Brain pericyte (primary cell): ENCODE measurements at regions not wholly inside any gene's neighbourhood (a gene's known extent, or its start where the extent isn't known, plus 50 kb on each side); places are given as distances from the start of the nearest gene placed in this dataset.

Experiments
- DNase-seq: peaks from one replicate; pipeline ENCODE4 v3.0.0-alpha.2; 2012; ENCODE audit warnings: low read depth, low spot score

DNA sequence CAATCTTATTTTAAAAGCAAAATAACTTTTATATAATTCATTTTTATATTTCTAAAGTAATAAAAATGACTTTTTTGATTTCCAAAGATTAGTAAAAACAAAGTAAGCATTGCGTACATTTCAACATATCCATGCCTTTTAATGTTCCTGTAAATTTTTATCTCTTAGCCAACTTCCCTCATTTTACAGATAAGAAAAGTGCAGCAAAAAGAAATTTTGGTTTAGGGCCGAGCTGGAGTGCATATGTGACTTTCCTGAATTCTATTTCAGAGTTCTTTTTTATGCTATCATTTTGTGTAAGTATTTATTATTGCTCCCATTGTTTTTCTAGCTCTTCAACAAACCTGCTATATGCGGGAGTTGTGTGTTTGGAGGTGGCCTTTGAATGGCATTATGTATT lies 195.3 kb downstream of the NHLRC3 start:
- DNase-seq = no peak

DNA sequence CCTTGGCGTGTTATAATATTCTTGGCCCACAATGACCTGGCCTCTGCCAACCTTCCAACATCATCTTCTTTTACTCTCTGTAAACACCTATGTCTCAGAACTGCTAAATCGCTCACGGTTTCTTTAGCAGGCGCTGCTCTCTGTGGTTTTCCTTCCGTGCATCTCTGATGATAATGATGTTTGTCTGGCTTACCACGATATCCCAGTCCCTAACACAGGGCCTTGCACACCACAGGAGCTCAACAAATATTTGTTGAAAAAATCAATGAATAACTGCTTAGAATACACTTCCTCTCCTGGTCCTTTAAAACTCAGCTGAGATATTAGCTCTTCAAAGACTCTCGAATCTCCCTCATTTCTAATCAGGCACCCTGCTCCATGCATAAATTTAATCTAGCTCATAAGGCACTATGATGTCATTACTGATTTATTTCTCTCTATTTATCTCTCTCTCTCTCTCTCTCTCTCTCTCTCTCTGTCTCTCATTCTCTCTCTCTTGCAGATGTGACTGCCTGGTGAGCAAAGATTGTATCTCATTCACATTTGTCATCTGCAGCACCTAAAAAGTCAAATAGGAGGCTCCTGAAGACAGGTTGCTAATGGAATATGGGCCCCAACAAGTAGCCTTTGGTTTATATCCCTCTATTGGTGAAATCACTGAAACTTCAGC lies 206.4 kb downstream of the NHLRC3 start:
- no peak for DNase-seq

DNA sequence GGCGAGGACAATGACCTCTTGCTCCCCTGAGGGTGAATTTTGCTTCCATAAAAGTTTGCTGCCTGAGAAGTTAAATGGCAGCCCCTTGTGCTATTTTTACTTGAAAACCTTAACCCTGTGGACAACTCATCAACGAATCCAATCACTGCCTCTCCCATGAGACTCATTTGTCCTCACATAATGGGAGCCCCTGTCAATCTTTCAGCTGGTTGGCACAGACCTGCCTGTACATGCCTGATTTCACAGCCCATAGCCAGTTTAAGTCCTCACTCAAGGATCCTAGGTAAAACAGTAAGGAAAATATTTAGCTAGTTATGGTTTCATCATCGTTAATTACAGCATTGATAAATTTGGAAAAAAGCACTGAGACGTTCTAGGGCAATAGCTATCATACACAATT lies 207.4 kb downstream of the NHLRC3 start:
- no peak for DNase-seq

DNA sequence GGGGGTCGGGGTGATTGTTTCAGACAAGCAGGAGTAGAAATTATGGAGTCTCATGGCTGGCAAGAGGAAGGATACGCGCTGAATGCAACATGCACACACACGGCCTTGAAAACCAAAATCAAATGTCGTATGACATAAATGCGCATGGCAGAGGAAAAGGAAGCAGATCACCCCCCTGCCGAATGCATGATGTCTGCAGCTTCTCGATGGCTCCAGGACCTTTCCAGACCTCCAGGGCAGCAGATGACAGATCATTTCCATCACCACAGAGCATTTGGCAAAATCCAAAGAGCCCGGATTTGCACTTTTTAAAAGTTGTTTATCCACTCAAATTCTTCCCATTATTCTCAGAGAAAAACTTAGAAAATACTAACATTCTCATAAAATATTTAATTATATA lies 211.7 kb downstream of the NHLRC3 start:
- no peak for DNase-seq

DNA sequence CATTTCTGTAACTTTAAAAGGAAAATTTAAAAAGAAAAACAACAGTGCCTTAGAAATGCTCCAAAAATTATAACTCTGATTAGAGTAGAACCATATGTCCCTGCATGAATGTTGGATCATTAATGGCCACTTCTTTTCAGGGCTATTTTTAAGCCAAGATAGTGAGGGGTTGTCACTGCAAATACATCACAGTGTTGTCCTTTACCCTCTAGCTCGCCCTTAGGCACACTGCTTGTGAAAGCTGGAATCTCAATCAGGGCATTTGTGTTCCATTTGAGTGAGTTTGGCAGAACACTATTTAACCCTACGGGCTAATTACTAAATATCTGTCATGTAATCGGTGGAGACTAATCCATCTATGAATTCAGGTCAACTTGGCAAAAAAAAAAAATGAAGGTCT lies 212.2 kb downstream of the NHLRC3 start:
- no peak for DNase-seq

DNA sequence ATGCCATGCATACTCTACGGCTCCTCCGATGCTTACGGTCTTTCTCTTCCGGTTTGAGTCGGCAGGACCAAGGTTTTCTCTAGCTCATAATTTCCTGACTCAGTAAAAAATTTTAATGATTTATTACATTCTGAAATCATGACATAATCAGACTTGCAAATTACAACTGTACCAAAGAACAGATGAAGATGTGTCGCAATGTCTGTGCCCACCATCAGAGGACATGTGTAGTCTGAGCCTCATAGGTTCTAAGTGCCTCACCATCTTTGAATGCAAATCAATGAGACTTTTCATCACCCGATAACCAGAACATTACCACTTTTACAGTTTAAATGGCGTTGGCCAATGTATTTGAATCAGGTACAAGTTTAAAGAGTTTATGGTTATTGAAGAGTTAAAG lies 213.1 kb downstream of the NHLRC3 start:
- DNase-seq = no peak

DNA sequence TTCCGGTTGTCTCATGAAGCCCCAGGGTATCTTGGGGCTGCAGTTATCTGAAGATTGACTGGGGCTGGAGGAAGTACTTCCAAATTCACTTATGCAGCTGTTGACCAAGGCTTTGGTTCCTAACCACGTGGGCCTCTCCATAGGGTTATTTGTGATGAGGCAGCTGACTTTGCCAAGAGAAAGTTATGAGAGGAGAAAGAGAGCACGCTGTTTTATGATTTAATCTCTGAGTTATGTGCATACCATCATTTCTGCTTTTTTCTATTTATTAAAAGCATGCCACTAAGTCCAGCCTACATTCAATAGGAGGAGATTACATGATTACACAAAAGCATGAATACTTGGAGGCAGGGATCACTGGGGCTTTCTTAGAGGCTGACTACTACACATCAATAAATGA lies 215.5 kb downstream of the NHLRC3 start:
- DNase-seq = no peak

DNA sequence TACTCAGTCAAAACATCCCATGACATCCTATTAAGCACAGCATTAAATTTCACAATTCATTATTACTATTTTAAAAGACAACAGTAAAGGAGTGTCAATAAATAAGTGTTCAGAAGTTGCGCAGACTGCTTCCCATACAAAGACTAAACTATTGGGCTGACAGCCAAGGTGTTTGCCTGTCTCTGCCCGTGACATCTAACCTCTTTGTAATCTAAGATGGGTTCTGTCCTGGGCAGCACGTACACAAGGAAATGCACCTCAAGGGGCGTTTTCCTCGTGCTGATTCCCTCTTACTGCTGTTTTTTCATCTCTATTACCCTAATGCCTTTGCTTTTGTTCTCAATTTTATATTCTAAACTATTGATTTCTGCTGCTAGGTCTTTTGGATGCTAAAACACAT lies 216.3 kb downstream of the NHLRC3 start:
- no peak for DNase-seq

DNA sequence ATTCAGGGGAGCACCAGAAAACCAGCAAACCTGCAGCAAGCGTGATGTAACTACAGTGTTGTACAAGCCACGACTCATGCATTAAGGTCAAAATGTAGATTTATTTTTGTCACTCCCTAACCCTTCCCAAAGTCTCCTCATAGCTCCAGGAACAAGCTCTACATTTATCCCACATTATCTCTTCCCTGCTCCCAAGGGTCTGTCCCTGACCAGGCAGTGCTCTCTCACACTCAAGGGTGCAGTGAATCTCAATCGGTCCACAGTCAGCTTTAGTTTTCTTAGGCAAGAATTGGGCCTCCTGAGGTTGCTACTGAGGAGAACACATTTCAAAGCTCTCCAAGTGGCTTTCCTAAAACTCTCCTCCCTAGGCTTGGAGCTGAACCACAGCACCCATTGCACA lies 219.4 kb downstream of the NHLRC3 start:
- no peak for DNase-seq

DNA sequence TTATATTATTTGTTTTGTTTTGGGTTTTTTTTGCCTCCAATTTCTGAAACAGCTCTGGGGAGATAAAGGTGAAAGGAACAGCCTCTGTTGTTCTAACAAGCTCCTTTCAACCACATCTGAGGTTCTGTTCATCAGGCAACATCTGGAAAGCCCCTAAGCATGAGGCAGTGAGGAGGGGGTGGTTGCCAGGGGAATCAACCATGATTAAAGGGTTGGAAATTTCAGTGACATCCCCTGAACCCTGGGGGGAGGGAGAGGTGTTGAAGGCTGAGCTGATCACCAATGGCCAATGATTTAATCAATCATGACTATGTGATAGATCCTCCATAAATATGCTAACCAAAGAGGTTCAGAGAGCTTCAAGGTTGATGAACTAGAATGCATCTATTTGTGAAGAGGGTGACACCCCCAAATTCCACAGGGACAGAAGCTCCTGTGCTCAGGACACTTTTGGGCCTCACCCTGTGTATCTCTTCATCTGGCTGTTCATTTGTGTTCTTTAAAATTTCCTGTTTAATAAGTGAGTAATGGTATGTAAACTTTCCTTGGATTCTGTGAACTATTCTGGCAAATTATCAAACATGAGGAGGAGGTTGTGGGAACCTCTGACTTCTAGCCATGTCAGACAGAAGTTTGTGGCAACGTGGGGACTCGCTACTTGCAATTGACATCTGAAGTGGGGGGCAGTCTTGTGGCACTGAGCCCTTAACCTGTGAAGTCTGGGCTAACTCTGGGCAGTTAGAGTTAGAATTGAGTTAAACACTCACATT lies 221.3 kb downstream of the NHLRC3 start:
- no peak for DNase-seq

DNA sequence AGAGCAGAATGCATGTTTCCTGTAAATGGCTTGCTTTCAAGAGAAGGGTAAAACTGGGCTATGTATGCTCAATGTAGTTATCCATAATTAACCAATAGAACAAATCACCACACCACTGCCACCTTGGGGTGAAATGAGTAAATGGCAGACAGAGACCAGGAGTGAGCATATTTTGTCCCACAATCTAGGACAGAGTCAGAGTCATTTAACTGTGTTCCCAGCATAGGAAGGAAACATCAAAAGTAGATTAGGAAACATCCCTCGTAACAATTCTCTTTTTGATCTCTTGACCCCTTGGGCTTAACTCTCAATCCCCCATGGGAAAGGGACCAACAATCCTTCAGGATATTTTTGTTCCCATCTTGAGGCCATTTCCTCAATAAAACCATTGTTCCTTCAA lies 224.8 kb downstream of the NHLRC3 start:
- no peak for DNase-seq

DNA sequence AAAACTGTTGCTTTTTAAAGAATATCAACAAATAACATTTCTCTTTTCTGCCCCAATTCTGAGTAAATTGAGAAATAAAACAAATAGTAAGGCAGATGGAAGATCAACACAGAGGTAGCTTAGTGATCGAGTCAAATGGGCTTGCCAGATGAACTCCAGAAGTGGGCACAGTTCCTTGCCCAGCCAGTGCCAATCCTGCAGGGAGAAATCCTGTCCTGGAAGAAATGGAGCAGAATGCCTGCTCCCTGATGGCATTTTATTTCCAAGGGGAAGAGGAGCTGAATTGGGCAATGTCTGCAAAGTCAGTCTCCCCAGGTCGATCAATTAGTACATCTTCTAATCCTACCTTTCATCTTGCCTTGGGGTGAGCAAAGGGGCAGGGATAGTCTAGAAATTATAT lies 225.3 kb downstream of the NHLRC3 start:
- no peak for DNase-seq

DNA sequence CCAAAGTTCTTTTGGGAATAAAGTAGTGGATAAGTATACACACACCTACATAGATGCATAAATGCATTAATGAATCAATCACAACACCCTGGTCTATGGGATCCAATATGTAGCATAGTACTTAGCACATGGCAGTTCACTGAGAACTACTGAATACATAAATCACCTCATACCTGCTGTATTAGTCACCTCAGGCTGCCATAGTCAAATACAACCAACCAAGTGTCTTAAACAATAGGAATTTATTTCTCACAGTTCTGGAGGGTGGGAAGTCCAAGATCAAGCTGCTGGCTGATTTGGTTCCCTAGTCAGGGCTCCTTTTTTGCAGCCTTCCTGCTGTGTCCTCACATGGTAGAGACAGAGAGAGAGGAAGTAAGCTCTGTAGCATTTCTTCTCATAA lies 228.2 kb downstream of the NHLRC3 start:
- no peak for DNase-seq

DNA sequence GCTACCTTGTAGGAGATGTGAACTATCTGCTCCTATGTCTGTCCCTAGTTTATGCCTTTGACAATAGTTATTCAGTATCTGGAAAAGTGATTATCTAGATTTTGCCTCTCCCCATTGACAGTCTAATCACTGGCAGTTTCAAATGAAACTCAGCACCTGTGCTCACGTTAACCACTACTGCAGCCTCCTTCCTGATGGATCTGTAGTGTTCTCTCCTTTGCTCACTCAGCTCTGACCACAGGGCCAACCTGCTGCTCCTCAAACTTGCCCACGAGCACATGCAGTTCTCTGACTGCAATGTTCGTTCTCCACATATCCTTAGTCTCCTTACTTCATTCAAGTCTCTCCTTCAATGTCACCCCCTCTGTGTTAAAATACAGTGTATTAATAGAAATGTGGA lies 230.1 kb downstream of the NHLRC3 start:
- no peak for DNase-seq

DNA sequence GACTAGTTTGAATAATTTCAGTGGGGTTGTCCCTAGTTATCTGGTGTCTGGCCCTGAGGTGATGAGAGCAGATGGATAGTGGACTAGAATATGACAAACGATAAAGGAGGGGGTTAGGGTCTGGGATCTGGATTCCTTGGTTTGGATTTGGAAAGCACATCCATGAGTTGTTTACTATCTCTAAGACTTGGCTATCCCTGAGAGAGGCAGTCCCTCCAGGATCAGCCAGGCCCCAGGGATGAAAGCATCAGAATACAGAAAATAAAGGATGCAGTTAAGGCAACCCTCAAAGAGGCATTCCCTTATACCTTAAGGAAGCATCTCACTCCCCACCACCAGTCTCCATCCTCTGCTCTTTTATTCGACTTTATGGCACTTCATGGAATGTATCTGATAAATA lies 230.7 kb downstream of the NHLRC3 start:
- no peak for DNase-seq

DNA sequence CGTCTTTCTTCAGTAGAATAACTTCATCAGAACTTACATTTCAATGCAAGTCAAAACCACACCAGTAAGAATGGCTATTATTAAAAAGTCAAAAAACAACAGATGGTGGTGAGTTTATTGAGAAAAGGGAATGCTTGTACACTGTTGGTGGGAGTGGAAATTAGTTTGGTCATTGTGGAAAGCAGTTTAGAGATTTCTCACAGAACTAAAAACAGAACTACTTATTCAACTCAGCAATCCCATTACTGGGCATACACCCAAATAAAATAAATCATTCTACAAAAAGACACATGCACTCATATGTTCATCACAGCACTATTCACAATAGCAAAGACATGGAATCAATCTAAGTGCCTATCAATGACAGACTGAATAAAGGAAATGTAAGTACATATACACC lies 231.2 kb downstream of the NHLRC3 start:
- peak; percentile 29 for DNase-seq

DNA sequence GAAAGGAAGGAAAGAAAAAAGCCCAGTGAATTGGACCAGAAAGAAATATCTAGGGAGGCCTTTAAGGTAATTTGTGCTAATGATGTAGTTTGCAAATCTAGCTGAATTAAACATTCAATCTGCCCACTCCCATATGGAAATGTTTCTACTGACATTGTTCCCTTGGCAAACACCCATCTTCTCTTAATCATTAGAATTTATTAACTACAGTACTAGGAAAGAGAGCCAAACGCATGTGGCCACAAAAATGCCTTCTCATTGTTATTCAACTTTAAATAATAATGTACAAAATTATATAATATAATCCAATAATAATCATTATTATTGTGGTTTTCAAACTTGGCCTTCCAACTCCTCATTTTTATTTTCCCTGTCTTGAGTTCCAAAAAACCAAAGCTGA lies 234.7 kb downstream of the NHLRC3 start:
- no peak for DNase-seq

DNA sequence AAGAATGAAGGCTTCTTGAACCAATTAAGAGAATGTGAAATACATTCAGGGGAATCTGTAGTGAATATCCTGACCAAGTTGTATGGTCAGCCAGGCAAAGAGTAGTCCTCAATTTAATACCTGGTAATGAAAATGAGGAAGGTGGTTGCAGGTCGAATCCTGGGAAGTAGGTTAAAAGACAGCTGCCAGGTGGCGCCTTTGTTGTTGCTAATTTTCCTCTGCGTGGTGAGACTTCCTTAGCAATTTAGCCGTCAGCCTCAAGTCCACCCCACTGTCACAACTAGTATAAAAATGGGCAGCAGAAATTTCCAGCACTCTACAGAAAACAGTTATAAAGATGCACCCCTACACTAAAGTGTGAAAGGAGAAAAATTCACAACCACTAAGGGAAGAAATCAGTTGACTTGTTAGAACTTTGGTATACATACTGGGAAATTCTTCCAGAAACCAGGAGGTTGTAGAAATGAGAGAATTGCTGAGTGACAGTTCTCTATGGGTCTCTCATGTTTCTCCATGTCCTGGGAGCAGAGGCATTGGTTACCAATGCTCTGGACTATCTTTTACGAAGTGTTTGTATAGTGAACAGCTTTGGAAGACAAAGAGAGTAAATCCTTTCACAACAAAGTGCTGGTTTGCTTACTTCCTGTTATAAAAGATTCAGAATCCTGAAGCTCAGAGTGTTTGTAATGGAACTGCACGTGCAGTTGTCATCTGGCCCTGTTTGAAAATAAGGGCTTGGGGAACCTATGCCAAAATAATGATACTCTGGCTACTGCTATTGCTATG lies 235.9 kb downstream of the NHLRC3 start:
- DNase-seq = no peak

DNA sequence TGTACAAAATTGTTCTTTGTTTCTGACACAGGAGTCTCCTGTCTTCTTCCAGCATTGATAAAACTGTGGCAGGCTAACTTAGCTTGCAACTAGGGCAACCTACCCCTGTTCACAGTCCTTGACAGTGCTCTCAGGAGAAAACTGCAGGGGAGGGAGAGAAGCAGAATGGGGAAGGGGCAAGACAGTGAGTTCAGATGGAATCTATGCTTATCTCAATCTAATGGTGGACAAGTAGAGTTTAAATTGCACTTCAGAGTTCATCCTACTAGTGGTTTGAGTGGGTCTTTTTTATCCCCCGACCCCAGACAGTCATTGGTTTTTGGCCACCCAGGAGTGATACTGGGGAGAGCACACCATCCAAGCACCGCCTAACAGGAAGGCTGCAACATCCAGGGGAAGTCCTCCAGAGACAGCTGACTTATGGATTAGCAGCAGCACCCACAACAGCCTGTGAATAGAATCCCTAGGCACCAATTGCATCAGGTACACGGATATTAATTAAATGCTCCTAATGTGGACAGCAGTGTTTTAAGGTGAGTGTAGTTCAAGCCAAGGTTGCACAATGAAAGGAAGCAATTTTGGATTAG lies 236.6 kb downstream of the NHLRC3 start:
- no peak for DNase-seq

DNA sequence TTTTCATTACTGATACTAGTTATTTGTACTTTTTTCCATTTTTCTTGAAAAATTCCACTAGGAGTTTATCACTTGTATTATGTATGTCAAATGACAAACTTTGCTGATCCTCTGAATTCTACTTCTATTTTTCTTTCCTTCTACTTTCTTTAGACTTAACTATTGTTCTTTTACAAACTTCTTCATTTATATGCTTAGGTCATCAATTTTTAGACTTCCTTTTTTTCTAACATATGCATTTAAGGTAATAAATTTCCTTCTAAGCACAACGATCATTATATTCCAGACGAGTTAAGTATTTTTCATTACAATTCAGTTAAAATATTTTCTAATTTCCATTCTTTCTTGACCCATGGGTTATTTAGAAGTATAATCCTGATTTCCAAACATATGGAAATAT lies 240.8 kb downstream of the NHLRC3 start:
- DNase-seq = no peak

DNA sequence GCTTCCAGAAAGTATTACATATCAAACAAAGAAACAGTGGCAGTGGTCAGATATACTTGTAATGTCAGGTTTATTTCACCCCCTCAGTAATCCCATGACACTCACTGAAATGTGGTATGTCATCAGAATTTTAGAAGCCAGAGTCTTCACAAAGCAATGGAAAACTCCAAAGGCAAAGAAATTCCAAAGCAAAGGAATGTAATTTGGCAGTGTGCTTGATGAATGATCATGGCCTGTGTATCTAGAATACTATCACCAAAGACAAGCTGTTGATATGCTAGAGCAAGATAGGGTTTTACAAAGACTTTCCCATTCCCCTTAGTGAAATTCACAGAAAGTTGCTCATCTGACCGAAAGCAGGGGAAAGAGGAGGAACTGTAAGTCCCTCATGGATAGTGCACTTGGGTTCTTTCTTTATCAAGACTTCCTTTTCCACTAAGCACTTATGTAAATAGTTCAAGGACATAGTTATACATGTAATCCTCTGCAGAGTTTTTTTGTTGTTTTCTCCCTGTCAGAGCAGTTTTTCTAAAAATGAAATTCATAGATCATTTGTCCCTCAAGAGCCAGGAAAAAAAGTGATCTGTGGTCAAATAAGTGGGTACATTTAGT lies 243.4 kb downstream of the NHLRC3 start:
- DNase-seq = no peak

DNA sequence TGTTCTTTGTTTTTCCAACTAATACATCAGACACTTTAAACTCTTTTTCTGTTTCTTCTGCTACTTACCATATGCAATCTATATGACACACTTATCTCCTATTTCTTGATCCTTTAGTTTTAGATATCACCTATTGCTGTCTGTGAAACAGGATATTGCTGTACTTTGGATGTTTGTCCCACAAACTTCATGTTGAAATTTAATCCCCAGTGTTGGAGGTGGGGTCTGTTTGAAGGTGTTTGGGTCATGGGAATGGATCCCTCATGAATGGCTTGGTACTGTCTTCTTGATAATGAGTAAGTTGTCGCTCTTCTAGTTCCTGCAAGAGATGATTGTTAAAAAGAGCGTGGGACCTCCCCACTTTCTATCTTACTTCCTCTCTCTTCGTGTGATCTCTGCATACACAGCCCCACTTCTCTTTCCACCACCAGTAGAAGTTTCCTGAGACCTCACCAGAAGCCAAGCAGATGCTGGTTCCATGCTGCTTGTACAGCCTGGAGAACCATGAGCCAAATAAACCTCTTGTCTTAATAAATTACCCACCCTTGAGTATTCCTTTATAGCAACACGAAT lies 244.2 kb downstream of the NHLRC3 start:
- DNase-seq = no peak
